OCI-LY7 (cell line): ENCODE measurements at regions not wholly inside any gene's neighbourhood (a gene's known extent, or its start where the extent isn't known, plus 50 kb on each side); places are given as distances from the start of the nearest gene placed in this dataset.

Source experiments
- BruUV-seq: library from RNA; stranded (reverse); fragments of 400-500 nt; replicated peaks from 2 replicates; lab custom pipeline; 2021; lab: Mats Ljungman, UMichigan
- CTCF ChIA-PET: fragments of 300-600 bp; sonication (Branson Sonifier 250); formaldehyde crosslinking; loops from one replicate; lab custom pipeline; 2022; ENCODE audit warnings: antibody characterized with exemption; ENCODE audit not compliant: unreplicated experiment; lab: Charles Lee
- POLR2A ChIA-PET: fragments of 300-600 bp; sonication (Branson Sonifier 250); formaldehyde crosslinking; loops from one replicate; lab custom pipeline; 2022; ENCODE audit warnings: antibody characterized with exemption; lab: Charles Lee
- DNase-seq: peaks from one replicate; pipeline ENCODE4 v3.0.0-alpha.2; 2015; ENCODE audit warnings: low spot score
- H2AFZ ChIP-seq: fragments of 200-600 bp; sonication (generic), shearing (Covaris generic); 2 replicates; pipeline ENCODE4 v1.6.1; 2014; ENCODE audit warnings: mild to moderate bottlenecking, antibody characterized with exemption, low read length, moderate library complexity
- H3K27ac ChIP-seq: fragments of 200-600 bp; sonication (generic); 2 replicates; pipeline ENCODE4 v1.5.1; 2014; ENCODE audit warnings: mixed run types, low read depth, mild to moderate bottlenecking, moderate library complexity, low read length, inconsistent platforms; ENCODE audit not compliant: poor library complexity, severe bottlenecking
- H3K36me3 ChIP-seq: fragments of 200-600 bp; sonication (generic); 2 replicates; pipeline ENCODE4 v1.6.1; 2014; ENCODE audit warnings: mild to moderate bottlenecking, antibody characterized with exemption, low read length, moderate library complexity, mixed read lengths; ENCODE audit not compliant: insufficient read depth
- H3K4me1 ChIP-seq: fragments of 200-600 bp; sonication (generic); 2 replicates; pipeline ENCODE4 v1.5.1; 2014; ENCODE audit warnings: mild to moderate bottlenecking, low read length; ENCODE audit not compliant: insufficient read depth, poor library complexity, severe bottlenecking
- H3K4me2 ChIP-seq: fragments of 200-600 bp; sonication (generic); 2 replicates; pipeline ENCODE4 v1.6.1; 2014; ENCODE audit warnings: mild to moderate bottlenecking, low read length
- H3K4me3 ChIP-seq: fragments of 200-600 bp; sonication (generic); 2 replicates; pipeline ENCODE4 v1.5.1; 2014; ENCODE audit warnings: mild to moderate bottlenecking, low read depth, low read length; ENCODE audit not compliant: poor library complexity, severe bottlenecking
- H3K79me2 ChIP-seq: fragments of 200-600 bp; sonication (generic); 2 replicates; pipeline ENCODE4 v1.6.1; 2016; ENCODE audit warnings: low read depth, mild to moderate bottlenecking, low read length, moderate library complexity, mixed read lengths; ENCODE audit not compliant: insufficient read depth
- H3K9me2 ChIP-seq: fragments of 200-600 bp; sonication (generic); 2 replicates; pipeline ENCODE4 v1.6.1; 2016; ENCODE audit warnings: mild to moderate bottlenecking, low read length, mixed read lengths; ENCODE audit not compliant: insufficient read depth
- H3K9me3 ChIP-seq: fragments of 200-600 bp; sonication (generic); 2 replicates; pipeline ENCODE4 v1.6.1; 2014; ENCODE audit warnings: mild to moderate bottlenecking, mixed run types, low read length, mixed read lengths
- H4K20me1 ChIP-seq: fragments of 200-600 bp; sonication (generic); 2 replicates; pipeline ENCODE4 v1.6.1; 2014; ENCODE audit warnings: mild to moderate bottlenecking, antibody characterized with exemption, low read length, moderate library complexity, mixed read lengths; ENCODE audit not compliant: insufficient read depth
- CTCF ChIP-seq: fragments of 200-600 bp; sonication (generic); conservative IDR thresholded peaks from 2 replicates; pipeline ENCODE4 v1.5.1; 2014; ENCODE audit warnings: mild to moderate bottlenecking, antibody characterized with exemption, low read length, moderate library complexity, mixed read lengths
- EZH2phosphoT487 ChIP-seq: fragments of 200-600 bp; sonication (generic); IDR thresholded peaks from 2 replicates; pipeline ENCODE4 v1.6.1; 2018; ENCODE audit warnings: low read depth, borderline replicate concordance, mild to moderate bottlenecking, mixed run types, antibody characterized with exemption, low read length, moderate library complexity, mixed read lengths
- intact Hi-C: fragments of 100-400 bp; cut with micrococcal nuclease; formaldehyde crosslinking; loops from one replicate; pipeline ENCODE4 v1.10.0; 2022; ENCODE audit not compliant: unreplicated experiment

GRCh38 chr18:55086906-55087305 lies 127.6 kb upstream of the CCDC68 start:
- DNase-seq = no peak
- Histone ChIP-seq H4K20me1 (no peaks in the 10 kb centered on the region), H3K4me2 (no peak overlapping the region), H3K79me2 (no peaks in the 10 kb centered on the region), H3K27ac (no peak overlapping the region), H3K9me2 (no peaks in the 10 kb centered on the region), H3K36me3 (no peaks in the 10 kb centered on the region), H2AFZ (no peak overlapping the region), H3K4me3 (no peak overlapping the region), H3K9me3 (no peaks in the 10 kb centered on the region), H3K4me1 (no peaks in the 10 kb centered on the region)
- CTCF ChIA-PET = no interaction called here
- intact Hi-C loops = no loop called here
- POLR2A ChIA-PET = interaction anchor here (0.7 kb wide), 1 partner anchor 44 kb away, joined by 3 read pairs; no protein-coding TSS in a partner anchor
- no peak for TF ChIP-seq EZH2phosphoT487
- TF ChIP-seq CTCF = no peak
- no TSS peak for BruUV-seq

- no peak for TF ChIP-seq CTCF
- TF ChIP-seq EZH2phosphoT487 = no peak
- Histone ChIP-seq H3K27ac (no peak overlapping the region), H3K79me2 (no peaks in the 10 kb centered on the region), H2AFZ (no peak overlapping the region), H3K4me1 (no peaks in the 10 kb centered on the region), H4K20me1 (no peaks in the 10 kb centered on the region), H3K4me2 (no peak overlapping the region), H3K9me2 (no peaks in the 10 kb centered on the region), H3K36me3 (no peaks in the 10 kb centered on the region), H3K9me3 (no peaks in the 10 kb centered on the region), H3K4me3 (no peak overlapping the region)
- no TSS peak for BruUV-seq
- ChIA-PET POLR2A (no interaction called here), CTCF (no interaction called here)
- intact Hi-C loops = no loop called here
- DNase-seq = no peak
These were observed 126.5 kb upstream of the CCDC68 start for GRCh38 chr18:55085557-55086285.

GRCh38 chr18:55084550-55084949 lies 125.3 kb upstream of the CCDC68 start:
- Histone ChIP-seq H3K9me2 (no peaks in the 10 kb centered on the region), H3K4me3 (no peak overlapping the region), H3K36me3 (no peaks in the 10 kb centered on the region), H4K20me1 (no peaks in the 10 kb centered on the region), H3K9me3 (no peaks in the 10 kb centered on the region), H2AFZ (no peak overlapping the region), H3K4me1 (no peaks in the 10 kb centered on the region), H3K79me2 (no peaks in the 10 kb centered on the region), H3K27ac (no peak overlapping the region), H3K4me2 (no peak overlapping the region)
- ChIA-PET CTCF (no interaction called here), POLR2A (no interaction called here)
- TF ChIP-seq EZH2phosphoT487 = no peak
- TF ChIP-seq CTCF = no peak
- no peak for DNase-seq
- BruUV-seq = no TSS peak
- intact Hi-C loops = no loop called here
